ENCODE measurements at regions not wholly inside any gene's neighbourhood (a gene's known extent, or its start where the extent isn't known, plus 50 kb on each side); places are given as distances from the start of the nearest gene placed in this dataset.

DNA sequence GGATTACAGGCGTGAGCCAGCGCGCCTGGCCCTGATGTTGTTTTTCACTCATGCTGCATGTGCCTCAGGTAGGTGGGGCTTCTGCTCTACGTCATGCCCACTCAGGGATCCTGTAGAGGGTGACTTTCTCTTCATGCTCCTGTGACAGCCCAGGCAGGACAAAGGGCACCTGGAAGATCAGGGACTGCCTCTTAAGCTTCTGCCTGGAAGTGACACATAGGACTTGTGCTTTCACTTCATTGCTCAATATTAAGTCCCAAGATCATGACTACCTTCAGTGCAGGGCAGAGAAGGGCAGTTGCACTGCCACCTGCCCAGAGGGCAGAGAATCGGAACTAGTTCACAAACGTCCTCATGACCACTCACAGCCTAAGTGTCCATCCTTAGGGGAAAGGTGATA lies 249.5 kb upstream of the SULF2 start:
- TF ChIP-seq EZH2phosphoT487 (IDR thresholded peaks at IDR 0.05): no peak
- TF ChIP-seq, protein P1, sequence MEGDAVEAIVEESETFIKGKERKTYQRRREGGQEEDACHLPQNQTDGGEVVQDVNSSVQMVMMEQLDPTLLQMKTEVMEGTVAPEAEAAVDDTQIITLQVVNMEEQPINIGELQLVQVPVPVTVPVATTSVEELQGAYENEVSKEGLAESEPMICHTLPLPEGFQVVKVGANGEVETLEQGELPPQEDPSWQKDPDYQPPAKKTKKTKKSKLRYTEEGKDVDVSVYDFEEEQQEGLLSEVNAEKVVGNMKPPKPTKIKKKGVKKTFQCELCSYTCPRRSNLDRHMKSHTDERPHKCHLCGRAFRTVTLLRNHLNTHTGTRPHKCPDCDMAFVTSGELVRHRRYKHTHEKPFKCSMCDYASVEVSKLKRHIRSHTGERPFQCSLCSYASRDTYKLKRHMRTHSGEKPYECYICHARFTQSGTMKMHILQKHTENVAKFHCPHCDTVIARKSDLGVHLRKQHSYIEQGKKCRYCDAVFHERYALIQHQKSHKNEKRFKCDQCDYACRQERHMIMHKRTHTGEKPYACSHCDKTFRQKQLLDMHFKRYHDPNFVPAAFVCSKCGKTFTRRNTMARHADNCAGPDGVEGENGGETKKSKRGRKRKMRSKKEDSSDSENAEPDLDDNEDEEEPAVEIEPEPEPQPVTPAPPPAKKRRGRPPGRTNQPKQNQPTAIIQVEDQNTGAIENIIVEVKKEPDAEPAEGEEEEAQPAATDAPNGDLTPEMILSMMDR (IDR thresholded peaks at IDR 0.05): no peak
- TF ChIP-seq EZH2 (IDR thresholded peaks at IDR 0.05): no peak
